SK-N-MC (cell line): ENCODE measurements at regions not wholly inside any gene's neighbourhood (a gene's known extent, or its start where the extent isn't known, plus 50 kb on each side); places are given as distances from the start of the nearest gene placed in this dataset.

Experiments
- EZH2 ChIP-seq: fragments of 200-600 bp; sonication (generic); IDR thresholded peaks from one replicate; pipeline ENCODE4 v1.6.1; 2017; ENCODE audit warnings: antibody characterized with exemption
- POLR2AphosphoS5 ChIP-seq: IDR thresholded peaks from 2 replicates; pipeline ENCODE4 v1.6.1; 2012; ENCODE audit warnings: mild to moderate bottlenecking, low read depth, low read length, borderline replicate concordance

DNA sequence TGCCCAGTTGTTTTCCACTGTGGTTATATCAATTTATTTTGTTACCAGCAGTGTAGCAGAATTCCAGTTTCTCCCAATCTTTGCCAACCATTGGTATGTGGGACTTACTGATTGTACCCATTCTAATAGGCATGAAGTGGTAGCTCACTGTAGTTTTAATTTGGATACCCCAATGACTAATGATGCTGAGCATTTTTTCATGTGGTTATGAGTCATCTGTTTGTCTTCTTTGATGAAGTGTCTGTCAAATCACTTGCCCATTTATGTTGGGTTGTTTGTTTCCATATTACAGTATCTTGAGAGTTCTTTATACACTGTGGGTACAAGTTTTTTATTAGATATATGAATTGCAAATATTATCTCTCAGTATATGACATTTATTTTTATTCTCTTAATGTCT, 644.3 kb downstream of the NR2F2 start:
- no peak for TF ChIP-seq POLR2AphosphoS5
- TF ChIP-seq EZH2, result no peak
